ENCODE measurements at regions not wholly inside any gene's neighbourhood (a gene's known extent, or its start where the extent isn't known, plus 50 kb on each side); places are given as distances from the start of the nearest gene placed in this dataset.

GRCh38 chr15:31217566-31218270, 108.9 kb upstream of the KLF13 start:
- TF ChIP-seq POLR2A (IDR thresholded peaks at IDR 0.05; ENCODE audit: low read length) (no peak), GATA1 (IDR thresholded peaks at IDR 0.05; ENCODE audit: low read depth, low read length) (no peak)
- DNase-seq: no peak

DNA sequence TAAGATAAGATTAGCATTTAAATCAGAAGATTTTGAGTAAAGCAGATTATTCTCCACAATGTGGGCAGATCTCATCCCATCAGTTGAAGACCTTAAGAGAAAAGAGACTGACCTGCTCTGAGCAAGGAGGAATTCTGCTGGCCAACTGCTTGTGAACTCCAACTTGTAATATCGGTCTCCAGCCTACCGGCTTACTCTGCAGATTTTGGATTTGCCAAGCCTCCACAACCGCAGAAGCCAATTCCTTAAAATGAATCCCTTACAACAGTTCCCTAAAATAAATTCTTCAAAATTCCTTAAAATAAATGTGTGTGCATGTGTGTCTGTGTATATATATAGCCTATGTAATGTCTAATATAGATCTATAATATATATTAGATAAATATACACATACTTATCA, 107.4 kb upstream of the KLF13 start:
- no peak for DNase-seq
- TF ChIP-seq GATA1 (IDR thresholded peaks at IDR 0.05; ENCODE audit: low read depth, low read length) (no peak), POLR2A (IDR thresholded peaks at IDR 0.05; ENCODE audit: low read length) (no peak)

DNA sequence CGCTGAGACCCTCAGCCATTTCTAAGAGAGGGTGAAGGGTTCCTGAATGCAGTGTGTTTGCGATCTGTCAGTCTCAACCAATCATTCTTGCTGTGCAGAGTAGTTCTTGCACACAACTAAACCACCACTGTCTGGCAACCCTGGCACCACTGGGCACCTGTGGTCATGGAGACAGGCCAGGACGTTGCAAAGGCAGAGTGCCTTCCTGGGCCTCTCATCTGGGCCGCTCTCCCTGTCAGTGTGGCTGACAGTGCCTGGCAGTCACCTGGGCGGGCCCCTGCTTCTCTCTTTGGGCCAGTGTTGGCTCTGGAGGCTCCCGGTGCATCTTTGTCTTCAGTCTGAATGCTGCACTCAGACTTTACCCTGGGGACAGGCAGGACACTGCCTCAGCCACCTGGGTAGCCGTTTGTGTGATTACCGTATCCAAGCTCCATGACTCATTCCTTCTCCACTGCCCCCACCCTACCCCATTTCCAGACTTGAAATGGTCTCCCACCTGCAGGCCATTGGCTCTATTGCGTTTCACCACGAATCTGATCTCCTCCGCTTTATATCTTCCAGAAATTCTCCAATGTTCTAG, 104.6 kb upstream of the KLF13 start:
- no peak for DNase-seq
- no peak for TF ChIP-seq POLR2A (IDR thresholded peaks at IDR 0.05; ENCODE audit: low read length)
- TF ChIP-seq GATA1 (IDR thresholded peaks at IDR 0.05; ENCODE audit: low read depth, low read length): no peak

- DNase-seq: no peak
- TF ChIP-seq GATA1 (IDR thresholded peaks at IDR 0.05; ENCODE audit: low read depth, low read length) (no peak), POLR2A (IDR thresholded peaks at IDR 0.05; ENCODE audit: low read length) (no peak)
Measured at GRCh38 chr15:31222773-31223341, 103.8 kb upstream of the KLF13 start.

- no peak for DNase-seq
- TF ChIP-seq GATA1 (IDR thresholded peaks at IDR 0.05; ENCODE audit: low read depth, low read length) (no peak), POLR2A (IDR thresholded peaks at IDR 0.05; ENCODE audit: low read length) (no peak)
Measured at GRCh38 chr15:31223478-31224350, 102.9 kb upstream of the KLF13 start.

- peak in 1 of 2 experiments; percentile 36 for DNase-seq
Measured at GRCh38 chr15:31224661-31225060, 102.0 kb upstream of the KLF13 start.

- no peak for DNase-seq
Measured at GRCh38 chr15:31225356-31225955, 101.2 kb upstream of the KLF13 start.

DNA sequence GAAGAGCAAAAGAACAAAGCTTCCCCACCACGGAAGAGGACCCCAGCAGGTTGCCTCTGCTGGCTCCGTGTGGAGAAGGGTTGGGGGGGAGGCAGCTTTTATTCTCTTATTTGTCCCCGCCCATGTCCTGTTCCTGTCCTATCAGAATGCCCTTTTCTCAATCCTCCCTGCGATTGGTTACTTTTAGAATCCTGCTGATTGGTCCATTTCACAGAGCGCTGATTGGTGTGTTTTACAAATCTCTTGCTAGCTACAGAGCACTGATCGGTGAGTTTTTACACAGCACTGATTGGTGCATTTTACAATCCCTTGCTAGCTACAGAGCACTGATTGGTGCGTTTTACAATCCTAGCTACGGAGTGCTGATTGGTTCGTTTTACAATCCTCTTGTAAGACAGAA, 100.6 kb upstream of the KLF13 start:
- TF ChIP-seq POLR2A (IDR thresholded peaks at IDR 0.05; ENCODE audit: low read length): no peak
- DNase-seq: peak in 1 of 2 experiments; percentile 26

More at GRCh38 chr15:31225356-31225955, 101.2 kb upstream of the KLF13 start:
- TF ChIP-seq POLR2A (IDR thresholded peaks at IDR 0.05; ENCODE audit: low read length): no peak

- TF ChIP-seq GATA1 (IDR thresholded peaks at IDR 0.05; ENCODE audit: low read depth, low read length) (no peak), POLR2A (IDR thresholded peaks at IDR 0.05; ENCODE audit: low read length) (no peak)
- no peak for DNase-seq
Measured at GRCh38 chr15:31227235-31227634, 99.4 kb upstream of the KLF13 start.

DNA sequence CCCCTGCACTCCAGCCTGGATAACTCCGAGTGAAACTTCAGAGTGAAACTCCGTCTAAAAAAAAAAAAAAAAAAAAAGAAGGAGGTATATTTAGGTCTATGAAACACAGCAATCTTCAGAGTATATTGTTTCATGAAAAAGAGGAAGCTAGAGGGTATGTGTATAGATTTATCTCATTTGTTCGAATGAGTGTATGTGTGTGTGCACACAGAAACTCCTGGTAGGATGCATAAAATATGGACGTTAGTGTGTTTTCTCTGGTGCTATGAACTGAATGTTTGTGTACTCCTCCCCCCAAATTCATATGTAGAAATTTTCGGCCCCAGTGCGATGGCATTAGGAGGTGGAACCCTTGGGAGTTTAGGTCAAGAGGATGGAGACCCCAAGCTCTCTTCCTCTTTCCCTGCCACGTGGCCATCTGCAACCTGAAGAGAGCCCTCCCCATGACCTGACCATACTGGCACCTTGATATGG, 98.6 kb upstream of the KLF13 start:
- TF ChIP-seq POLR2A (IDR thresholded peaks at IDR 0.05; ENCODE audit: low read length) (no peak), GATA1 (IDR thresholded peaks at IDR 0.05; ENCODE audit: low read depth, low read length) (no peak)
- DNase-seq: no peak

GRCh38 chr15:31228980-31229826, 97.4 kb upstream of the KLF13 start:
- TF ChIP-seq POLR2A (IDR thresholded peaks at IDR 0.05; ENCODE audit: low read length) (no peak), GATA1 (IDR thresholded peaks at IDR 0.05; ENCODE audit: low read depth, low read length) (no peak)
- no peak for DNase-seq

DNA sequence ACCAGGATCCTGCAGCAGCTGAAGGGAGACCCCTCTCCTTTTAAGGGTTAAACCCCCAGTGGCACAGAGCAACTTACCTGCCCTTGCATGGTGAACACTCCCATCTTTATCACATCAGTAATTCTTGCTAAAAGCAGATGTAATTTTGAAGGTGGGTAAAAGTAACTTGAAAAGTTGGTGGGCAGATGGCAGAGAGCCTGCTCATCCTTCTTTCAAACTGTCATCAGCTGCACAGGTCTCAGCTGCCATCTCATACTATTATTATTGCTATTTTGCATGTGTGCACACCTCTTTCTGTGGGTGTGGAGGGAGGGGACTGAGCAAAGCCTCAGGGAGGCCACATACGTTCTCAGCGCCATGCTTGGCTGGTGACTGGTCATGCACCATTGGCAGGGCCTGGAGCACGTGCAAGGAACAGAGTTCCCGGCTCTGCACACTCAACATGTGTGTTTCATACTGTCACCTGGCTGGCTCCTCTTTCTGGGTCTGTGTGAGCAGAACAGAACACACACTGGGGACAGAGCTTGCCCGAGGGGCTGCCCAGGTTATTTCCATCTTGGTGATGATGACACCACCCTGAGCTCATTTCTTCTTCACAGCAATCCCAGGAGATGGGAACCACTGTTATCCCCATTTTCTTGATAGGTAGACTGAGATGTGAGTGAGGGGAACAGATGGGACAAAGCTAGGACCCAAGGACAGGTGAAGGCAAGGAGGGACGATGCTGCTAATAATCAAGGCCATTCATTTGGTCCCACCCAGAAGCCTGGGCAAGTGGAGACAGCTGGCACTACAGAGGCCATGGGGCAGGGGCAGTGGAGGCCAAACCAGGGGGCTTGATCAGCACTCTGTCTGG, 95.8 kb upstream of the KLF13 start:
- TF ChIP-seq GATA1 (IDR thresholded peaks at IDR 0.05; ENCODE audit: low read depth, low read length): no peak
- no peak for TF ChIP-seq POLR2A (IDR thresholded peaks at IDR 0.05; ENCODE audit: low read length)
- DNase-seq: no peak

Measured in erythroblast (primary cell).